GM23248 (cell line): ENCODE measurements at regions not wholly inside any gene's neighbourhood (a gene's known extent, or its start where the extent isn't known, plus 50 kb on each side); places are given as distances from the start of the nearest gene placed in this dataset.

ENCODE experiments used
- EZH2 ChIP-seq: fragments of 200-600 bp; sonication (generic); IDR thresholded peaks from 2 replicates; pipeline ENCODE4 v1.6.1; 2018; ENCODE audit warnings: antibody characterized with exemption, mild to moderate bottlenecking; ENCODE audit not compliant: insufficient read depth, poor library complexity, severe bottlenecking
- EZH2phosphoT487 ChIP-seq: fragments of 200-600 bp; sonication (generic); IDR thresholded peaks from 2 replicates; pipeline ENCODE4 v1.6.1; 2018; ENCODE audit warnings: antibody characterized with exemption, moderate library complexity, mild to moderate bottlenecking, low read depth; ENCODE audit not compliant: insufficient read depth

- no peak for TF ChIP-seq EZH2
- TF ChIP-seq EZH2phosphoT487 = no peak
Observed at GRCh38 chr9:91161465-91162300, 200.0 kb downstream of the AUH start.
